B cell (primary cell): ENCODE measurements at regions not wholly inside any gene's neighbourhood (a gene's known extent, or its start where the extent isn't known, plus 50 kb on each side); places are given as distances from the start of the nearest gene placed in this dataset.

Source experiments
- ATAC-seq: fragments of 200-7000 bp; cut with Tn5 transposase; one replicate; pipeline ENCODE4 v1.10.0; 2021; ENCODE audit warnings: low read depth, mild to moderate bottlenecking, moderate number of reproducible peaks, moderate library complexity
- CTCF ChIA-PET: fragments of 350-600 bp; sonication (Branson Sonifier 250); formaldehyde crosslinking; loops from one replicate; lab custom pipeline; 2021; ENCODE audit warnings: antibody characterized with exemption, inconsistent platforms; lab: Charles Lee
- POLR2A ChIA-PET: fragments of 350-600 bp; sonication (Branson Sonifier 250); formaldehyde crosslinking; loops from one replicate; lab custom pipeline; 2021; ENCODE audit warnings: antibody characterized with exemption; lab: Charles Lee
- DNase-seq: peaks from one replicate; pipeline ENCODE4 v3.0.0; 2013
- H2AFZ ChIP-seq: 2 replicates; pipeline ENCODE4 v1.6.1; 2012; ENCODE audit warnings: mild to moderate bottlenecking, low read depth, low read length; ENCODE audit not compliant: insufficient read depth, poor library complexity, severe bottlenecking
- H3K27ac ChIP-seq, 2 donors: 1 replicate in 1 of 2; 2 replicates in 1 of 2; pipeline ENCODE4 v1.5.1; 2012 to 2013; ENCODE audit warnings: low read length in 2 of 2, mild to moderate bottlenecking in 2 of 2, moderate library complexity in 1 of 2
- H3K27me3 ChIP-seq, 4 experiments: fragments of 200-600 bp in 1 of 4; sonication (generic) in 1 of 4; replicated peaks in 1 of 4; 1 replicate in 2 of 4; 2 replicates in 2 of 4; pipeline versions ENCODE4 v1.6.1 to v1.7.0; 2013 to 2016; ENCODE audit warnings: low read length in 3 of 4, mild to moderate bottlenecking in 2 of 4, mixed read lengths in 1 of 4, moderate library complexity in 1 of 4; ENCODE audit not compliant: insufficient read depth in 4 of 4, control insufficient read depth in 3 of 4; ENCODE audit errors: control extremely low read depth in 1 of 4
- H3K36me3 ChIP-seq, 2 experiments: replicated peaks in 1 of 2; 1 replicate in 1 of 2; 2 replicates in 1 of 2; pipeline versions ENCODE4 v1.6.1 to v1.7.1; 2013; ENCODE audit warnings: low read length in 1 of 2; ENCODE audit not compliant: insufficient read depth in 2 of 2, control insufficient read depth in 1 of 2; ENCODE audit errors: control extremely low read depth in 1 of 2, extremely low read depth in 1 of 2
- H3K4me1 ChIP-seq, 2 donors: fragments of 200-600 bp in 1 of 2; sonication (generic) in 1 of 2; 1 replicate in 1 of 2; 2 replicates in 1 of 2; pipeline versions ENCODE4 v1.5.1 to v1.6.1; 2013 to 2017; ENCODE audit warnings: low read length in 2 of 2; ENCODE audit not compliant: control insufficient read depth in 2 of 2, insufficient read depth in 2 of 2
- H3K4me2 ChIP-seq: replicated peaks from 2 replicates; pipeline ENCODE3; 2012; ENCODE audit warnings: mild to moderate bottlenecking, low read depth, low read length; ENCODE audit not compliant: poor library complexity, severe bottlenecking
- H3K4me3 ChIP-seq, 5 experiments: fragments of 200-600 bp in 1 of 5; sonication (generic) in 1 of 5; 1 replicate in 3 of 5; 2 replicates in 2 of 5; pipeline versions ENCODE4 v1.5.1 to v1.7.0; 2011 to 2016; ENCODE audit warnings: low read length in 4 of 5, mild to moderate bottlenecking in 4 of 5, low read depth in 2 of 5, control low read depth in 1 of 5, moderate library complexity in 1 of 5; ENCODE audit not compliant: insufficient read depth in 1 of 5; ENCODE audit errors: control extremely low read depth in 1 of 5, extremely low read depth in 1 of 5
- H3K79me2 ChIP-seq: fragments of 200-600 bp; sonication (generic); one replicate; pipeline ENCODE4 v1.6.0; 2016; ENCODE audit warnings: low read length; ENCODE audit not compliant: control insufficient read depth, insufficient read depth
- H3K9ac ChIP-seq: fragments of 200-600 bp; sonication (generic); 2 replicates; pipeline ENCODE4 v1.6.1; 2017; ENCODE audit warnings: mild to moderate bottlenecking, low read length, moderate library complexity
- H3K9me3 ChIP-seq, 3 donors: one replicate each; pipeline versions ENCODE4 v1.6.1 to v1.7.1; 2013; ENCODE audit warnings: low read length in 2 of 3; ENCODE audit not compliant: control insufficient read depth in 2 of 3, insufficient read depth in 1 of 3; ENCODE audit errors: control extremely low read depth in 1 of 3
- H4K20me1 ChIP-seq: 2 replicates; pipeline ENCODE4 v1.6.0; 2012; ENCODE audit warnings: mild to moderate bottlenecking, low read length; ENCODE audit not compliant: insufficient read depth, control insufficient read depth, poor library complexity, severe bottlenecking
- H3K27ac Mint-ChIP-seq: one replicate; pipeline ENCODE4 v1.8.0; 2021; ENCODE audit warnings: mixed read lengths
- H3K27me3 Mint-ChIP-seq: one replicate; pipeline ENCODE4 v1.8.0; 2021; ENCODE audit warnings: mixed read lengths
- H3K4me1 Mint-ChIP-seq: one replicate; pipeline ENCODE4 v1.8.0; 2021; ENCODE audit warnings: mixed read lengths
- H3K4me3 Mint-ChIP-seq: one replicate; pipeline ENCODE4 v1.8.0; 2021; ENCODE audit warnings: mixed read lengths
- H3K9me3 Mint-ChIP-seq: one replicate; pipeline ENCODE4 v1.8.0; 2022; ENCODE audit warnings: mixed read lengths; ENCODE audit not compliant: insufficient read depth
- CTCF ChIP-seq: fragments of 200-600 bp; IDR thresholded peaks from one replicate; pipeline ENCODE4 v1.8.0; 2022; ENCODE audit warnings: antibody characterized with exemption, mild to moderate bottlenecking
- EZH2 ChIP-seq: IDR thresholded peaks from 2 replicates; pipeline ENCODE4 v1.6.1; 2012; ENCODE audit warnings: borderline replicate concordance, low read depth, mild to moderate bottlenecking, moderate library complexity, low read length; ENCODE audit not compliant: insufficient read depth, poor library complexity, severe bottlenecking
- WGBS: methylation state at CpG from one replicate; pipeline ENCODE4 v1.1.5; 2013; ENCODE audit warnings: missing lambda C conversion rate; ENCODE audit not compliant: insufficient coverage; 5-methylcytosine and 5-hydroxymethylcytosine counted together
- intact Hi-C: fragments of 100-400 bp; cut with micrococcal nuclease; formaldehyde crosslinking; loops from one replicate; pipeline ENCODE4 v1.10.0; 2022

GRCh38 chrX:63402106-63402505 lies 51.0 kb upstream of the SPIN4 start:
- no peak overlapping the region for H3K4me3 Mint-ChIP-seq
- Histone ChIP-seq H3K9ac (no peak overlapping the region), H4K20me1 (no peaks in the 10 kb centered on the region), H3K27me3 (no peaks in the 10 kb centered on the region), H3K79me2 (no peaks in the 10 kb centered on the region), H2AFZ (no peak overlapping the region), H3K4me2 (no peak overlapping the region), H3K27ac (no peak overlapping the region), H3K9me3 (no peaks in the 10 kb centered on the region), H3K4me1 (no peaks in the 10 kb centered on the region), H3K36me3 (no peaks in the 10 kb centered on the region), H3K4me3 (no peak overlapping the region)
- H3K9me3 Mint-ChIP-seq: no peaks in the 10 kb centered on the region
- H3K27ac Mint-ChIP-seq: no peak overlapping the region
- ChIA-PET POLR2A (no interaction called here), CTCF (no interaction called here)
- TF ChIP-seq CTCF (no peak), EZH2 (no peak)
- DNase-seq: no peak
- H3K4me1 Mint-ChIP-seq: no peaks in the 10 kb centered on the region
- ATAC-seq: no peak
- H3K27me3 Mint-ChIP-seq: no peaks in the 10 kb centered on the region
- intact Hi-C loops: no loop called here
- no CpG with 5 or more reads among the region's 2 CpGs for WGBS
